HCT116 (cell line): ENCODE measurements at regions not wholly inside any gene's neighbourhood (a gene's known extent, or its start where the extent isn't known, plus 50 kb on each side); places are given as distances from the start of the nearest gene placed in this dataset.

Experiments
- ATAC-seq: fragments of 200-7000 bp; cut with Tn5 transposase; 2 replicates; pipeline ENCODE4 v1.9.1; 2020; ENCODE audit warnings: mild to moderate bottlenecking, moderate library complexity
- BruUV-seq: library from RNA; stranded (reverse); fragments of 400-500 nt; replicated peaks from 2 replicates; lab custom pipeline; 2021; lab: Mats Ljungman, UMichigan
- CTCF ChIA-PET: fragments of 300-600 bp; sonication (Branson Sonifier 250); formaldehyde crosslinking; loops from one replicate; lab custom pipeline; 2021; ENCODE audit warnings: antibody characterized with exemption; lab: Charles Lee
- POLR2A ChIA-PET: fragments of 300-600, 350-600 bp; sonication (Branson Sonifier 250); formaldehyde crosslinking; loops from one replicate; lab custom pipeline; 2021; ENCODE audit warnings: antibody characterized with exemption; lab: Charles Lee
- RAD21 ChIA-PET, 2 experiments: fragments of 300-600 bp; sonication (Branson Sonifier 250); formaldehyde crosslinking; loops; one replicate each; lab custom pipeline; 2023; ENCODE audit warnings: low total read pairs in 2 of 2; ENCODE audit not compliant: uncharacterized antibody in 2 of 2, unreplicated experiment in 2 of 2, low non-redundant PET in 1 of 2; lab: Charles Lee
- DNase-seq: peaks from one replicate; pipeline ENCODE4 v3.0.0-alpha.2; 2010; ENCODE audit warnings: low read depth, low spot score
- H2AFZ ChIP-seq: fragments of 200-600 bp; shearing (Covaris generic), sonication (generic); 2 replicates; pipeline ENCODE4 v1.6.1; 2017; ENCODE audit warnings: low read depth, mixed run types, mixed read lengths, antibody characterized with exemption, low read length; ENCODE audit not compliant: poor library complexity, severe bottlenecking
- H3K27ac ChIP-seq: 2 replicates; pipeline ENCODE4 v1.5.1; 2012; ENCODE audit warnings: low read depth, low read length
- H3K27me3 ChIP-seq: fragments of 200-600 bp; sonication (generic); 2 replicates; pipeline ENCODE4 v1.6.1; 2016; ENCODE audit warnings: mixed run types, low read length, mixed read lengths; ENCODE audit not compliant: insufficient read depth
- H3K36me3 ChIP-seq, 2 experiments: fragments of 200-500 bp in 1 of 2; fragments of 200-600 bp in 1 of 2; sonication (Bioruptor generic) in 1 of 2; sonication (generic) in 1 of 2; 2 replicates each; pipeline versions ENCODE4 v1.5.1 to v1.6.1; 2014 to 2016; ENCODE audit warnings: low read length in 2 of 2, inconsistent platforms in 1 of 2, mixed read lengths in 1 of 2, mixed run types in 1 of 2; ENCODE audit not compliant: insufficient read depth in 2 of 2, control insufficient read depth in 1 of 2
- H3K4me1 ChIP-seq, 2 experiments: fragments of 200-600 bp in 1 of 2; sonication (generic) in 1 of 2; 2 replicates each; pipeline versions ENCODE4 v1.5.1 to v1.6.1; 2012 to 2017; ENCODE audit warnings: low read length in 2 of 2, inconsistent platforms in 1 of 2, mild to moderate bottlenecking in 1 of 2, mixed read lengths in 1 of 2, mixed run types in 1 of 2, moderate library complexity in 1 of 2; ENCODE audit not compliant: insufficient read depth in 2 of 2, control insufficient read depth in 1 of 2
- H3K4me2 ChIP-seq: fragments of 200-600 bp; sonication (generic); 2 replicates; pipeline ENCODE4 v1.6.1; 2017; ENCODE audit warnings: mixed run types, low read length, mixed read lengths
- H3K4me3 ChIP-seq, 2 experiments: fragments of 200-600 bp in 1 of 2; sonication (generic) in 1 of 2; replicated peaks in 1 of 2; 2 replicates each; pipeline ENCODE4 v1.5.1; 2011 to 2016; ENCODE audit warnings: low read length in 2 of 2, control low read depth in 1 of 2, low read depth in 1 of 2, mild to moderate bottlenecking in 1 of 2, mixed read lengths in 1 of 2, mixed run types in 1 of 2
- H3K79me2 ChIP-seq: fragments of 200-600 bp; sonication (generic); 2 replicates; pipeline ENCODE4 v1.6.1; 2017; ENCODE audit warnings: mild to moderate bottlenecking, mixed run types, low read length, moderate library complexity, mixed read lengths; ENCODE audit not compliant: insufficient read depth
- H3K9ac ChIP-seq: fragments of 200-600 bp; sonication (generic); 2 replicates; pipeline ENCODE4 v1.6.1; 2016; ENCODE audit warnings: low read length, mixed read lengths
- H3K9me2 ChIP-seq: fragments of 200-600 bp; sonication (generic), shearing (Covaris generic); 2 replicates; pipeline ENCODE4 v1.6.1; 2017; ENCODE audit warnings: mixed run types, mild to moderate bottlenecking, moderate library complexity; ENCODE audit not compliant: insufficient read depth
- H3K9me3 ChIP-seq, 2 experiments: fragments of 200-500 bp in 1 of 2; fragments of 200-600 bp in 1 of 2; sonication (Bioruptor generic) in 1 of 2; sonication (generic) in 1 of 2; 2 replicates each; pipeline ENCODE4 v1.6.1; 2014 to 2017; ENCODE audit warnings: low read length in 2 of 2, mixed read lengths in 2 of 2, inconsistent platforms in 1 of 2, low read depth in 1 of 2, mild to moderate bottlenecking in 1 of 2, mixed run types in 1 of 2, moderate library complexity in 1 of 2; ENCODE audit not compliant: control insufficient read depth in 1 of 2, insufficient read depth in 1 of 2
- H4K20me1 ChIP-seq: fragments of 200-600 bp; sonication (generic), shearing (Covaris generic); 2 replicates; pipeline ENCODE4 v1.6.1; 2017; ENCODE audit warnings: mixed run types, mild to moderate bottlenecking, moderate library complexity; ENCODE audit not compliant: insufficient read depth
- CTCF ChIP-seq, 3 experiments: fragments of 200-600 bp in 1 of 3; sonication (generic) in 1 of 3; IDR thresholded peaks in 2 of 3; conservative IDR thresholded peaks in 1 of 3; 2 replicates each; pipeline ENCODE4 v1.5.1; 2012 to 2017; ENCODE audit warnings: low read depth in 2 of 3, low read length in 2 of 3, antibody characterized with exemption in 1 of 3, borderline replicate concordance in 1 of 3, control low read depth in 1 of 3, mild to moderate bottlenecking in 1 of 3, mixed read lengths in 1 of 3, mixed run types in 1 of 3, moderate library complexity in 1 of 3; ENCODE audit not compliant: insufficient read depth in 1 of 3
- EGR1 ChIP-seq: IDR thresholded peaks from 2 replicates; pipeline ENCODE4 v1.6.1; 2012; ENCODE audit warnings: low read depth
- ELF1 ChIP-seq: IDR thresholded peaks from 2 replicates; pipeline ENCODE4 v1.6.1; 2012; ENCODE audit warnings: low read depth, borderline replicate concordance
- EZH2 ChIP-seq: fragments of 200-600 bp; sonication (generic); IDR thresholded peaks from 2 replicates; pipeline ENCODE4 v1.6.1; 2017; ENCODE audit warnings: antibody characterized with exemption, mixed run types
- MAX ChIP-seq: IDR thresholded peaks from 2 replicates; pipeline ENCODE4 v1.6.1; 2012
- POLR2A ChIP-seq: IDR thresholded peaks from 2 replicates; pipeline ENCODE4 v1.7.0; 2011; ENCODE audit warnings: borderline replicate concordance; ENCODE audit not compliant: insufficient read depth, insufficient read length; ENCODE audit errors: extremely low read depth
- POLR2AphosphoS5 ChIP-seq: IDR thresholded peaks from 2 replicates; pipeline ENCODE4 v1.6.1; 2011; ENCODE audit warnings: mild to moderate bottlenecking, low read depth, low read length, moderate library complexity
- RAD21 ChIP-seq: IDR thresholded peaks from 2 replicates; pipeline ENCODE4 v1.6.1; 2012; ENCODE audit warnings: low read depth, mild to moderate bottlenecking
- SIN3A ChIP-seq: IDR thresholded peaks from 2 replicates; pipeline ENCODE4 v1.6.1; 2012; ENCODE audit warnings: low read depth
- SP1 ChIP-seq: IDR thresholded peaks from 2 replicates; pipeline ENCODE4 v1.6.1; 2012; ENCODE audit warnings: low read depth
- TCF7L2 ChIP-seq: IDR thresholded peaks from 2 replicates; pipeline ENCODE4 v1.7.0; 2011; ENCODE audit warnings: borderline replicate concordance, inconsistent platforms; ENCODE audit not compliant: insufficient read depth, insufficient read length; ENCODE audit errors: extremely low read depth
- ZNF274 ChIP-seq: fragments of 200-500 bp; sonication (Bioruptor generic); IDR thresholded peaks from 2 replicates; pipeline ENCODE4 v1.6.1; 2014; ENCODE audit warnings: mild to moderate bottlenecking, low read depth, low read length, inconsistent platforms
- intact Hi-C: fragments of 100-400 bp; cut with micrococcal nuclease; formaldehyde crosslinking; loops from 2 replicates; pipeline ENCODE4 v1.10.0; 2022
- TF ChIP-seq, protein P1 (sequence below): IDR thresholded peaks from 2 replicates; pipeline ENCODE4 v1.6.1; 2012; ENCODE audit warnings: low read depth

GRCh38 chr2:763766-764525, 86.7 kb upstream of the TMEM18 start:
- TF ChIP-seq SIN3A (no peak), EZH2 (no peak), CTCF (IDR thresholded peaks at IDR 0.05 in 2 of 3, conservative IDR thresholded peaks at IDR 0.05 in 1 of 3; ENCODE audit: borderline replicate concordance in 1 of 3, insufficient read depth in 1 of 3, low read depth in 2 of 3, low read length in 2 of 3) (no peak), SP1 (no peak), EGR1 (no peak), TCF7L2 (no peak), ZNF274 (no peak), MAX (no peak), POLR2A (no peak), RAD21 (no peak), ELF1 (no peak), POLR2AphosphoS5 (no peak)
- TF ChIP-seq, protein P1, sequence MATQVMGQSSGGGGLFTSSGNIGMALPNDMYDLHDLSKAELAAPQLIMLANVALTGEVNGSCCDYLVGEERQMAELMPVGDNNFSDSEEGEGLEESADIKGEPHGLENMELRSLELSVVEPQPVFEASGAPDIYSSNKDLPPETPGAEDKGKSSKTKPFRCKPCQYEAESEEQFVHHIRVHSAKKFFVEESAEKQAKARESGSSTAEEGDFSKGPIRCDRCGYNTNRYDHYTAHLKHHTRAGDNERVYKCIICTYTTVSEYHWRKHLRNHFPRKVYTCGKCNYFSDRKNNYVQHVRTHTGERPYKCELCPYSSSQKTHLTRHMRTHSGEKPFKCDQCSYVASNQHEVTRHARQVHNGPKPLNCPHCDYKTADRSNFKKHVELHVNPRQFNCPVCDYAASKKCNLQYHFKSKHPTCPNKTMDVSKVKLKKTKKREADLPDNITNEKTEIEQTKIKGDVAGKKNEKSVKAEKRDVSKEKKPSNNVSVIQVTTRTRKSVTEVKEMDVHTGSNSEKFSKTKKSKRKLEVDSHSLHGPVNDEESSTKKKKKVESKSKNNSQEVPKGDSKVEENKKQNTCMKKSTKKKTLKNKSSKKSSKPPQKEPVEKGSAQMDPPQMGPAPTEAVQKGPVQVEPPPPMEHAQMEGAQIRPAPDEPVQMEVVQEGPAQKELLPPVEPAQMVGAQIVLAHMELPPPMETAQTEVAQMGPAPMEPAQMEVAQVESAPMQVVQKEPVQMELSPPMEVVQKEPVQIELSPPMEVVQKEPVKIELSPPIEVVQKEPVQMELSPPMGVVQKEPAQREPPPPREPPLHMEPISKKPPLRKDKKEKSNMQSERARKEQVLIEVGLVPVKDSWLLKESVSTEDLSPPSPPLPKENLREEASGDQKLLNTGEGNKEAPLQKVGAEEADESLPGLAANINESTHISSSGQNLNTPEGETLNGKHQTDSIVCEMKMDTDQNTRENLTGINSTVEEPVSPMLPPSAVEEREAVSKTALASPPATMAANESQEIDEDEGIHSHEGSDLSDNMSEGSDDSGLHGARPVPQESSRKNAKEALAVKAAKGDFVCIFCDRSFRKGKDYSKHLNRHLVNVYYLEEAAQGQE: no peak
- Histone ChIP-seq H3K36me3 (no peaks in the 10 kb centered on the region), H3K4me3 (no peak overlapping the region), H3K9me3 (no peaks in the 10 kb centered on the region), H3K27ac (no peak overlapping the region), H3K4me1 (no peaks in the 10 kb centered on the region), H3K27me3 (peaks cover 5% of the 10 kb centered on the region; the same call in 1 of the 2 replicates), H4K20me1 (no peaks in the 10 kb centered on the region), H2AFZ (no peak overlapping the region), H3K79me2 (no peaks in the 10 kb centered on the region), H3K9ac (no peak overlapping the region), H3K4me2 (no peak overlapping the region), H3K9me2 (no peaks in the 10 kb centered on the region)
- BruUV-seq: no TSS peak
- CTCF ChIA-PET: no interaction called here
- ATAC-seq (no peak; the same call in 1 of the 2 replicates), DNase-seq (no peak)
- POLR2A ChIA-PET: no interaction called here
- RAD21 ChIA-PET: no interaction called here
- intact Hi-C loops: no loop called here
